WTC11 (cell line): ENCODE measurements at regions not wholly inside any gene's neighbourhood (a gene's known extent, or its start where the extent isn't known, plus 50 kb on each side); places are given as distances from the start of the nearest gene placed in this dataset.

Experiments
- ATAC-seq: fragments of 200-7000 bp; cut with Tn5 transposase; 2 replicates; pipeline ENCODE4 v1.10.0; 2021; ENCODE audit warnings: mild to moderate bottlenecking, moderate library complexity
- CTCF ChIA-PET: fragments of 300-600 bp; sonication (Branson Sonifier 250); formaldehyde crosslinking; loops from one replicate; lab custom pipeline; 2021; ENCODE audit warnings: antibody characterized with exemption; lab: Charles Lee
- POLR2A ChIA-PET: fragments of 350-600 bp; sonication (Branson Sonifier 250); formaldehyde crosslinking; loops from one replicate; lab custom pipeline; 2021; ENCODE audit warnings: antibody characterized with exemption; lab: Charles Lee
- DNase-seq: peaks from one replicate; pipeline ENCODE4 v3.0.0; 2021; ENCODE audit warnings: low spot score
- H3K27ac Mint-ChIP-seq: 2 replicates; pipeline ENCODE4 v1.8.0; 2021; ENCODE audit warnings: mixed read lengths
- H3K27me3 Mint-ChIP-seq: 2 replicates; pipeline ENCODE4 v1.8.0; 2021; ENCODE audit warnings: low read depth, mild to moderate bottlenecking, moderate library complexity, mixed read lengths
- H3K36me3 Mint-ChIP-seq: 2 replicates; pipeline ENCODE4 v1.8.0; 2021; ENCODE audit warnings: mixed read lengths
- H3K4me1 Mint-ChIP-seq: 2 replicates; pipeline ENCODE4 v1.8.0; 2022; ENCODE audit warnings: mixed read lengths
- H3K4me3 Mint-ChIP-seq: 2 replicates; pipeline ENCODE4 v1.8.0; 2021; ENCODE audit warnings: mild to moderate bottlenecking, moderate library complexity, mixed read lengths
- H3K9me3 Mint-ChIP-seq: 2 replicates; pipeline ENCODE4 v1.8.0; 2021; ENCODE audit warnings: mixed read lengths
- ARID4B ChIP-seq: sonication (generic); formaldehyde crosslinking; IDR thresholded peaks from 2 replicates; pipeline ENCODE4 v1.8.0; 2023; ENCODE audit warnings: missing genetic modification reagents, mild to moderate bottlenecking, borderline replicate concordance
- CREB1 ChIP-seq: sonication (generic); formaldehyde crosslinking; IDR thresholded peaks from 2 replicates; pipeline ENCODE4 v1.8.0; 2023; ENCODE audit warnings: mild to moderate bottlenecking, missing genetic modification reagents
- E2F4 ChIP-seq: sonication (generic); formaldehyde crosslinking; IDR thresholded peaks from 2 replicates; pipeline ENCODE4 v1.8.1; 2022; ENCODE audit warnings: low read depth, mild to moderate bottlenecking, moderate library complexity, missing genetic modification reagents, borderline replicate concordance
- ETV6 ChIP-seq: sonication (generic); formaldehyde crosslinking; IDR thresholded peaks from 2 replicates; pipeline ENCODE4 v1.8.1; 2022; ENCODE audit warnings: mild to moderate bottlenecking, missing genetic modification reagents
- GABPB1 ChIP-seq: sonication (generic); formaldehyde crosslinking; IDR thresholded peaks from 2 replicates; pipeline ENCODE4 v1.8.1; 2023; ENCODE audit warnings: mild to moderate bottlenecking, missing genetic modification reagents
- GTF2I ChIP-seq: fragments of 250-450 bp; sonication (Bioruptor Pico); conservative IDR thresholded peaks from 2 replicates; pipeline ENCODE4 v1.4.0; 2021; ENCODE audit warnings: mild to moderate bottlenecking
- IRF2 ChIP-seq: sonication (generic); formaldehyde crosslinking; IDR thresholded peaks from 2 replicates; pipeline ENCODE4 v1.8.0; 2022; ENCODE audit warnings: low read depth, missing genetic modification reagents, borderline replicate concordance
- JUN ChIP-seq: sonication (generic); formaldehyde crosslinking; IDR thresholded peaks from 2 replicates; pipeline ENCODE4 v1.8.0; 2023; ENCODE audit warnings: mild to moderate bottlenecking, missing genetic modification reagents
- MXD4 ChIP-seq: fragments of 250-450 bp; sonication (Bioruptor Pico); IDR thresholded peaks from 2 replicates; pipeline ENCODE4 v1.8.0; 2021; ENCODE audit warnings: mild to moderate bottlenecking, moderate library complexity, borderline replicate concordance
- MYBL2 ChIP-seq: sonication (generic); formaldehyde crosslinking; IDR thresholded peaks from 2 replicates; pipeline ENCODE4 v1.8.1; 2023; ENCODE audit warnings: mild to moderate bottlenecking, moderate library complexity, missing genetic modification reagents
- OVOL2 ChIP-seq: fragments of 250-450 bp; sonication (Bioruptor Pico); IDR thresholded peaks from 2 replicates; pipeline ENCODE4 v1.9.0; 2021; ENCODE audit warnings: mild to moderate bottlenecking, borderline replicate concordance
- RELA ChIP-seq: sonication (generic); formaldehyde crosslinking; IDR thresholded peaks from 2 replicates; pipeline ENCODE4 v1.8.1; 2022; ENCODE audit warnings: missing genetic modification reagents, mild to moderate bottlenecking, borderline replicate concordance
- SMAD4 ChIP-seq: sonication (generic); formaldehyde crosslinking; IDR thresholded peaks from 2 replicates; pipeline ENCODE4 v1.8.0; 2022; ENCODE audit warnings: mild to moderate bottlenecking, missing genetic modification reagents
- SP1 ChIP-seq: sonication (generic); formaldehyde crosslinking; conservative IDR thresholded peaks from 2 replicates; pipeline ENCODE4 v1.8.1; 2022; ENCODE audit warnings: missing genetic modification reagents
- ZNF532 ChIP-seq: fragments of 250-450 bp; sonication (Bioruptor Pico); IDR thresholded peaks from 2 replicates; pipeline ENCODE4 v1.9.0; 2021; ENCODE audit warnings: mild to moderate bottlenecking, borderline replicate concordance
- ZNF671 ChIP-seq: fragments of 250-450 bp; sonication (Bioruptor Pico); IDR thresholded peaks from 2 replicates; pipeline ENCODE4 v1.8.0; 2021; ENCODE audit warnings: mild to moderate bottlenecking
- TF ChIP-seq, protein P1 (sequence below): sonication (generic); formaldehyde crosslinking; IDR thresholded peaks from 2 replicates; pipeline ENCODE4 v1.8.0; 2023; ENCODE audit warnings: mild to moderate bottlenecking, missing genetic modification reagents
- TF ChIP-seq, protein P2 (sequence below): sonication (generic); formaldehyde crosslinking; IDR thresholded peaks from 2 replicates; pipeline ENCODE4 v1.8.1; 2023; ENCODE audit warnings: mild to moderate bottlenecking, missing genetic modification reagents
- TF ChIP-seq, protein P3 (sequence below): sonication (generic); formaldehyde crosslinking; IDR thresholded peaks from 2 replicates; pipeline ENCODE4 v1.8.1; 2023; ENCODE audit warnings: mild to moderate bottlenecking, missing genetic modification reagents

GRCh38 chr6:163710532-163711470 is 296.3 kb downstream of the QKI start:
- ATAC-seq = no peak
- no peaks in the 10 kb centered on the region for H3K27me3 Mint-ChIP-seq
- TF ChIP-seq SMAD4 (CRISPR knock-in tag) (no peak), ARID4B (CRISPR knock-in tag) (no peak), MXD4 (CRISPR knock-in tag) (no peak), MYBL2 (CRISPR knock-in tag) (no peak), GABPB1 (CRISPR knock-in tag) (no peak), ETV6 (CRISPR knock-in tag) (no peak), JUN (CRISPR knock-in tag) (no peak), IRF2 (no peak), SP1 (CRISPR knock-in tag) (no peak)
- TF ChIP-seq, protein P1, sequence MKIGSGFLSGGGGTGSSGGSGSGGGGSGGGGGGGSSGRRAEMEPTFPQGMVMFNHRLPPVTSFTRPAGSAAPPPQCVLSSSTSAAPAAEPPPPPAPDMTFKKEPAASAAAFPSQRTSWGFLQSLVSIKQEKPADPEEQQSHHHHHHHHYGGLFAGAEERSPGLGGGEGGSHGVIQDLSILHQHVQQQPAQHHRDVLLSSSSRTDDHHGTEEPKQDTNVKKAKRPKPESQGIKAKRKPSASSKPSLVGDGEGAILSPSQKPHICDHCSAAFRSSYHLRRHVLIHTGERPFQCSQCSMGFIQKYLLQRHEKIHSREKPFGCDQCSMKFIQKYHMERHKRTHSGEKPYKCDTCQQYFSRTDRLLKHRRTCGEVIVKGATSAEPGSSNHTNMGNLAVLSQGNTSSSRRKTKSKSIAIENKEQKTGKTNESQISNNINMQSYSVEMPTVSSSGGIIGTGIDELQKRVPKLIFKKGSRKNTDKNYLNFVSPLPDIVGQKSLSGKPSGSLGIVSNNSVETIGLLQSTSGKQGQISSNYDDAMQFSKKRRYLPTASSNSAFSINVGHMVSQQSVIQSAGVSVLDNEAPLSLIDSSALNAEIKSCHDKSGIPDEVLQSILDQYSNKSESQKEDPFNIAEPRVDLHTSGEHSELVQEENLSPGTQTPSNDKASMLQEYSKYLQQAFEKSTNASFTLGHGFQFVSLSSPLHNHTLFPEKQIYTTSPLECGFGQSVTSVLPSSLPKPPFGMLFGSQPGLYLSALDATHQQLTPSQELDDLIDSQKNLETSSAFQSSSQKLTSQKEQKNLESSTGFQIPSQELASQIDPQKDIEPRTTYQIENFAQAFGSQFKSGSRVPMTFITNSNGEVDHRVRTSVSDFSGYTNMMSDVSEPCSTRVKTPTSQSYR (CRISPR knock-in tag) = no peak
- H3K27ac Mint-ChIP-seq = no peak overlapping the region
- POLR2A ChIA-PET = no interaction called here
- H3K9me3 Mint-ChIP-seq = no peaks in the 10 kb centered on the region
- DNase-seq = no peak
- H3K36me3 Mint-ChIP-seq = no peaks in the 10 kb centered on the region
- H3K4me3 Mint-ChIP-seq = no peak overlapping the region
- CTCF ChIA-PET = no interaction called here
- peaks cover 4% of the 10 kb centered on the region for H3K4me1 Mint-ChIP-seq

GRCh38 chr6:163709693-163710092 is 295.2 kb downstream of the QKI start:
- Mint-ChIP-seq H3K9me3 (no peaks in the 10 kb centered on the region), H3K27me3 (no peaks in the 10 kb centered on the region), H3K36me3 (no peaks in the 10 kb centered on the region), H3K4me3 (no peak overlapping the region), H3K27ac (no peak overlapping the region), H3K4me1 (peaks cover 4% of the 10 kb centered on the region)
- CTCF ChIA-PET = no interaction called here
- DNase-seq (no peak), ATAC-seq (no peak)
- POLR2A ChIA-PET = no interaction called here
- TF ChIP-seq, protein P2, sequence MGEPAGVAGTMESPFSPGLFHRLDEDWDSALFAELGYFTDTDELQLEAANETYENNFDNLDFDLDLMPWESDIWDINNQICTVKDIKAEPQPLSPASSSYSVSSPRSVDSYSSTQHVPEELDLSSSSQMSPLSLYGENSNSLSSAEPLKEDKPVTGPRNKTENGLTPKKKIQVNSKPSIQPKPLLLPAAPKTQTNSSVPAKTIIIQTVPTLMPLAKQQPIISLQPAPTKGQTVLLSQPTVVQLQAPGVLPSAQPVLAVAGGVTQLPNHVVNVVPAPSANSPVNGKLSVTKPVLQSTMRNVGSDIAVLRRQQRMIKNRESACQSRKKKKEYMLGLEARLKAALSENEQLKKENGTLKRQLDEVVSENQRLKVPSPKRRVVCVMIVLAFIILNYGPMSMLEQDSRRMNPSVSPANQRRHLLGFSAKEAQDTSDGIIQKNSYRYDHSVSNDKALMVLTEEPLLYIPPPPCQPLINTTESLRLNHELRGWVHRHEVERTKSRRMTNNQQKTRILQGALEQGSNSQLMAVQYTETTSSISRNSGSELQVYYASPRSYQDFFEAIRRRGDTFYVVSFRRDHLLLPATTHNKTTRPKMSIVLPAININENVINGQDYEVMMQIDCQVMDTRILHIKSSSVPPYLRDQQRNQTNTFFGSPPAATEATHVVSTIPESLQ (CRISPR knock-in tag) = no peak
- TF ChIP-seq GTF2I (CRISPR knock-in tag) (no peak), CREB1 (CRISPR knock-in tag) (no peak), RELA (no peak), ZNF532 (CRISPR knock-in tag) (no peak), E2F4 (CRISPR knock-in tag) (no peak), ZNF671 (CRISPR knock-in tag) (no peak), OVOL2 (no peak)
- TF ChIP-seq, protein P3, sequence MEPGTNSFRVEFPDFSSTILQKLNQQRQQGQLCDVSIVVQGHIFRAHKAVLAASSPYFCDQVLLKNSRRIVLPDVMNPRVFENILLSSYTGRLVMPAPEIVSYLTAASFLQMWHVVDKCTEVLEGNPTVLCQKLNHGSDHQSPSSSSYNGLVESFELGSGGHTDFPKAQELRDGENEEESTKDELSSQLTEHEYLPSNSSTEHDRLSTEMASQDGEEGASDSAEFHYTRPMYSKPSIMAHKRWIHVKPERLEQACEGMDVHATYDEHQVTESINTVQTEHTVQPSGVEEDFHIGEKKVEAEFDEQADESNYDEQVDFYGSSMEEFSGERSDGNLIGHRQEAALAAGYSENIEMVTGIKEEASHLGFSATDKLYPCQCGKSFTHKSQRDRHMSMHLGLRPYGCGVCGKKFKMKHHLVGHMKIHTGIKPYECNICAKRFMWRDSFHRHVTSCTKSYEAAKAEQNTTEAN (CRISPR knock-in tag) = no peak
